Gastrocnemius medialis (tissue), 4 donors: ENCODE measurements at regions not wholly inside any gene's neighbourhood (a gene's known extent, or its start where the extent isn't known, plus 50 kb on each side); places are given as distances from the start of the nearest gene placed in this dataset.

Experiments used
- POLR2A ChIP-seq, 2 donors: fragments of 450-650 bp; IDR thresholded peaks; one replicate each; pipeline ENCODE4 v1.6.1; 2017; ENCODE audit warnings: antibody characterized with exemption in 2 of 2, mild to moderate bottlenecking in 2 of 2, moderate library complexity in 2 of 2
- TF ChIP-seq, protein P1 (sequence below), 5 experiments: fragments of 450-650 bp in 3 of 5; fragments of 200-600 bp in 2 of 5; sonication (generic) in 2 of 5; IDR thresholded peaks in 4 of 5; conservative IDR thresholded peaks in 1 of 5; 1 replicate in 4 of 5; 2 replicates in 1 of 5; pipeline ENCODE4 v1.5.1; 2016 to 2019; ENCODE audit warnings: antibody characterized with exemption in 5 of 5, mild to moderate bottlenecking in 3 of 5, moderate library complexity in 3 of 5

DNA sequence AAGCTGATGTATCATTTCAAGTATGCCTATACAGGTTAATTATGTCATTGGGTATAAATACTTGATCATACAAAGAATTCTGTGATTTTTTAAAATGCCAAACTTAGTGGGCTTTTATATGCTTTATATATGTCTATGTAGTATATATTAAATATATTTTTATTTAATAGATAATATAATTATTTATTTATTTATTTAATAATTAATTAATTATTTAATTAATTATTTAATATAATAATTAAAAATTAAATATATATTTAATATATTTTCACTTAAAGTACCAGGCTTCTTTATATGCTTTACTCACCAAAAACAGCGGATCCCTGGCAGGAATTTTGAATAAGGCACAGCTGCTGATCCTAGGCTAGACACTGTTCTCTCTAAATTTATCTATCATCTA is 687.0 kb downstream of the VGLL3 start:
- TF ChIP-seq, protein P1, sequence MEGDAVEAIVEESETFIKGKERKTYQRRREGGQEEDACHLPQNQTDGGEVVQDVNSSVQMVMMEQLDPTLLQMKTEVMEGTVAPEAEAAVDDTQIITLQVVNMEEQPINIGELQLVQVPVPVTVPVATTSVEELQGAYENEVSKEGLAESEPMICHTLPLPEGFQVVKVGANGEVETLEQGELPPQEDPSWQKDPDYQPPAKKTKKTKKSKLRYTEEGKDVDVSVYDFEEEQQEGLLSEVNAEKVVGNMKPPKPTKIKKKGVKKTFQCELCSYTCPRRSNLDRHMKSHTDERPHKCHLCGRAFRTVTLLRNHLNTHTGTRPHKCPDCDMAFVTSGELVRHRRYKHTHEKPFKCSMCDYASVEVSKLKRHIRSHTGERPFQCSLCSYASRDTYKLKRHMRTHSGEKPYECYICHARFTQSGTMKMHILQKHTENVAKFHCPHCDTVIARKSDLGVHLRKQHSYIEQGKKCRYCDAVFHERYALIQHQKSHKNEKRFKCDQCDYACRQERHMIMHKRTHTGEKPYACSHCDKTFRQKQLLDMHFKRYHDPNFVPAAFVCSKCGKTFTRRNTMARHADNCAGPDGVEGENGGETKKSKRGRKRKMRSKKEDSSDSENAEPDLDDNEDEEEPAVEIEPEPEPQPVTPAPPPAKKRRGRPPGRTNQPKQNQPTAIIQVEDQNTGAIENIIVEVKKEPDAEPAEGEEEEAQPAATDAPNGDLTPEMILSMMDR (IDR thresholded peaks at IDR 0.05 in 4 of 5, conservative IDR thresholded peaks at IDR 0.05 in 1 of 5): no peak
- TF ChIP-seq POLR2A (IDR thresholded peaks at IDR 0.05): no peak
